K562 (cell line): ENCODE measurements at regions not wholly inside any gene's neighbourhood (a gene's known extent, or its start where the extent isn't known, plus 50 kb on each side); places are given as distances from the start of the nearest gene placed in this dataset.

ENCODE experiments used
- AFF4 ChIP-seq: sonication (generic); formaldehyde crosslinking; IDR thresholded peaks from 2 replicates; pipeline ENCODE4 v1.8.0; 2023; ENCODE audit warnings: mild to moderate bottlenecking, missing genetic modification reagents
- BRCA1 ChIP-seq, 2 experiments: fragments of 450-650 bp in 1 of 2; sonication (generic) in 1 of 2; formaldehyde crosslinking in 1 of 2; IDR thresholded peaks; 2 replicates each; pipeline versions ENCODE4 v1.5.0 to v1.6.1; 2017 to 2020; ENCODE audit warnings: mild to moderate bottlenecking in 1 of 2, missing genetic modification reagents in 1 of 2
- CBX5 ChIP-seq: IDR thresholded peaks from 2 replicates; pipeline ENCODE4 v1.6.1; 2014; ENCODE audit warnings: low read depth, borderline replicate concordance
- HMGN3 ChIP-seq: IDR thresholded peaks from 2 replicates; pipeline ENCODE4 v1.6.1; 2011; ENCODE audit warnings: borderline replicate concordance, low read depth, mild to moderate bottlenecking, mixed read lengths, low read length; ENCODE audit not compliant: insufficient read length; ENCODE audit errors: extremely low read depth
- HNRNPLL ChIP-seq: fragments of 200-400 bp; formaldehyde crosslinking; IDR thresholded peaks from 2 replicates; pipeline ENCODE4 v1.6.1; 2017; ENCODE audit warnings: low read length, low read depth, mild to moderate bottlenecking; ENCODE audit not compliant: poor library complexity, severe bottlenecking
- KDM2B ChIP-seq: fragments of 250-450 bp; sonication (Bioruptor Pico); IDR thresholded peaks from 2 replicates; pipeline ENCODE4 v1.8.0; 2021; ENCODE audit warnings: mild to moderate bottlenecking, moderate library complexity
- LARP7 ChIP-seq: fragments of 450-650 bp; IDR thresholded peaks from 2 replicates; pipeline ENCODE4 v1.6.1; 2016
- NCOA2 ChIP-seq, 2 experiments: fragments of 450-650 bp; IDR thresholded peaks; 2 replicates each; pipeline ENCODE4 v1.6.1; 2018; ENCODE audit warnings: mild to moderate bottlenecking in 2 of 2, moderate library complexity in 1 of 2; ENCODE audit not compliant: partially characterized antibody in 2 of 2
- NR4A1 ChIP-seq, 2 experiments: fragments of 250-450 bp in 1 of 2; fragments of 450-650 bp in 1 of 2; sonication (Bioruptor Pico) in 1 of 2; IDR thresholded peaks; 2 replicates each; pipeline versions ENCODE4 v1.4.0 to v1.6.1; 2016 to 2020; ENCODE audit warnings: mild to moderate bottlenecking in 2 of 2, missing compliant biosample characterization in 1 of 2, missing genetic modification characterization in 1 of 2, moderate library complexity in 1 of 2
- PHF20 ChIP-seq: fragments of 450-650 bp; IDR thresholded peaks from 2 replicates; pipeline ENCODE4 v1.6.1; 2018; ENCODE audit not compliant: partially characterized antibody
- RAD21 ChIP-seq, 2 experiments: fragments of 250-450 bp in 1 of 2; fragments of 450-650 bp in 1 of 2; sonication (Bioruptor Pico) in 1 of 2; formaldehyde crosslinking in 1 of 2; IDR thresholded peaks in 1 of 2; conservative IDR thresholded peaks in 1 of 2; 2 replicates each; pipeline versions ENCODE4 v1.4.0 to v1.8.0; 2020 to 2022; ENCODE audit warnings: mild to moderate bottlenecking in 2 of 2, moderate library complexity in 1 of 2
- RNF219 ChIP-seq: fragments of 250-450 bp; sonication (Bioruptor Pico); IDR thresholded peaks from 2 replicates; pipeline ENCODE4 v1.5.0; 2022; ENCODE audit warnings: mild to moderate bottlenecking
- ZNF586 ChIP-seq: fragments of 450-650 bp; formaldehyde crosslinking; conservative IDR thresholded peaks from 2 replicates; pipeline ENCODE4 v1.4.0; 2020; ENCODE audit warnings: mild to moderate bottlenecking, moderate library complexity
- ZNF76 ChIP-seq: fragments of 250-450 bp; sonication (Bioruptor Pico); IDR thresholded peaks from 2 replicates; pipeline ENCODE4 v1.4.0; 2020; ENCODE audit warnings: mild to moderate bottlenecking, moderate library complexity, borderline replicate concordance
- TF ChIP-seq, protein P1 (sequence below): IDR thresholded peaks from 3 replicates; pipeline ENCODE4 v1.6.1; 2011; ENCODE audit warnings: borderline replicate concordance, mild to moderate bottlenecking; ENCODE audit not compliant: insufficient read length, insufficient read depth
- TF ChIP-seq, protein P2 (sequence below): fragments of 450-650 bp; formaldehyde crosslinking; conservative IDR thresholded peaks from 2 replicates; pipeline ENCODE4 v1.4.0; 2022; ENCODE audit warnings: mild to moderate bottlenecking, missing genetic modification characterization

GRCh38 chr14:100662879-100663760 is 63.6 kb upstream of the DLK1 start (continued):
- TF ChIP-seq, protein P1, sequence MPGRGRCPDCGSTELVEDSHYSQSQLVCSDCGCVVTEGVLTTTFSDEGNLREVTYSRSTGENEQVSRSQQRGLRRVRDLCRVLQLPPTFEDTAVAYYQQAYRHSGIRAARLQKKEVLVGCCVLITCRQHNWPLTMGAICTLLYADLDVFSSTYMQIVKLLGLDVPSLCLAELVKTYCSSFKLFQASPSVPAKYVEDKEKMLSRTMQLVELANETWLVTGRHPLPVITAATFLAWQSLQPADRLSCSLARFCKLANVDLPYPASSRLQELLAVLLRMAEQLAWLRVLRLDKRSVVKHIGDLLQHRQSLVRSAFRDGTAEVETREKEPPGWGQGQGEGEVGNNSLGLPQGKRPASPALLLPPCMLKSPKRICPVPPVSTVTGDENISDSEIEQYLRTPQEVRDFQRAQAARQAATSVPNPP = no peak
- TF ChIP-seq LARP7 (no peak), PHF20 (peak; percentile 74), BRCA1 (IDR thresholded peaks at IDR 0.05) (no peak), BRCA1 (CRISPR knock-in tag; IDR thresholded peaks at IDR 0.05) (no peak), AFF4 (no peak; the same call in 1 of the 2 replicates), CBX5 (no peak), NR4A1 (CRISPR knock-in tag; IDR thresholded peaks at IDR 0.05) (no peak), NR4A1 (tag; IDR thresholded peaks at IDR 0.05) (no peak), ZNF586 (no peak), HMGN3 (no peak), RAD21 (CRISPR knock-in tag; conservative IDR thresholded peaks at IDR 0.05 in 1 of 2, IDR thresholded peaks at IDR 0.05 in 1 of 2) (peak; percentile 65 to 71), KDM2B (CRISPR knock-in tag) (no peak), ZNF76 (CRISPR knock-in tag) (no peak), HNRNPLL (no peak), NCOA2 (IDR thresholded peaks at IDR 0.05; ENCODE audit: partially characterized antibody in 2 of 2) (no peak), RNF219 (CRISPR knock-in tag) (no peak)
- TF ChIP-seq, protein P2, sequence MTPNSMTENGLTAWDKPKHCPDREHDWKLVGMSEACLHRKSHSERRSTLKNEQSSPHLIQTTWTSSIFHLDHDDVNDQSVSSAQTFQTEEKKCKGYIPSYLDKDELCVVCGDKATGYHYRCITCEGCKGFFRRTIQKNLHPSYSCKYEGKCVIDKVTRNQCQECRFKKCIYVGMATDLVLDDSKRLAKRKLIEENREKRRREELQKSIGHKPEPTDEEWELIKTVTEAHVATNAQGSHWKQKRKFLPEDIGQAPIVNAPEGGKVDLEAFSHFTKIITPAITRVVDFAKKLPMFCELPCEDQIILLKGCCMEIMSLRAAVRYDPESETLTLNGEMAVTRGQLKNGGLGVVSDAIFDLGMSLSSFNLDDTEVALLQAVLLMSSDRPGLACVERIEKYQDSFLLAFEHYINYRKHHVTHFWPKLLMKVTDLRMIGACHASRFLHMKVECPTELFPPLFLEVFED = no peak
